A673 (cell line): ENCODE measurements at regions not wholly inside any gene's neighbourhood (a gene's known extent, or its start where the extent isn't known, plus 50 kb on each side); places are given as distances from the start of the nearest gene placed in this dataset.
"Not testable (repeated sequence)": the region's sequence is repeated elsewhere in the genome, so short reads cannot be mapped to it uniquely, and the experiment has no call there.

ENCODE experiments used
- BruUV-seq: library from RNA; stranded (reverse); fragments of 400-500 nt; replicated peaks from 2 replicates; lab custom pipeline; 2021; lab: Mats Ljungman, UMichigan
- CTCF ChIA-PET: fragments of 300-600 bp; sonication (Branson Sonifier 250); formaldehyde crosslinking; loops from one replicate; lab custom pipeline; 2022; ENCODE audit warnings: antibody characterized with exemption; lab: Charles Lee
- POLR2A ChIA-PET: fragments of 300-600 bp; sonication (Branson Sonifier 250); formaldehyde crosslinking; loops from one replicate; lab custom pipeline; 2022; ENCODE audit warnings: antibody characterized with exemption; ENCODE audit not compliant: low non-redundant PET; lab: Charles Lee
- DNase-seq: peaks from one replicate; pipeline ENCODE4 v3.0.0-alpha.2; 2015; ENCODE audit warnings: low spot score
- H3K27ac ChIP-seq: fragments of 200-600 bp; sonication (generic); 2 replicates; pipeline ENCODE4 v1.5.1; 2016; ENCODE audit warnings: mixed run types, low read depth, mild to moderate bottlenecking, mixed read lengths, antibody characterized with exemption, low read length; ENCODE audit not compliant: poor library complexity, severe bottlenecking
- H3K27me3 ChIP-seq: fragments of 200-600 bp; sonication (generic); replicated peaks from 2 replicates; pipeline ENCODE4 v1.6.1; 2017; ENCODE audit warnings: mixed run types, low read depth, mild to moderate bottlenecking, mixed read lengths, antibody characterized with exemption, low read length; ENCODE audit not compliant: insufficient read depth, poor library complexity
- H3K36me3 ChIP-seq: fragments of 200-600 bp; sonication (generic); 2 replicates; pipeline ENCODE4 v1.6.1; 2016; ENCODE audit warnings: mixed run types, mild to moderate bottlenecking, mixed read lengths, antibody characterized with exemption, low read length; ENCODE audit not compliant: insufficient read depth, poor library complexity, severe bottlenecking
- H3K4me1 ChIP-seq: fragments of 200-600 bp; sonication (generic); 2 replicates; pipeline ENCODE4 v1.6.1; 2017; ENCODE audit warnings: mixed run types, mild to moderate bottlenecking, mixed read lengths, antibody characterized with exemption, low read length; ENCODE audit not compliant: insufficient read depth, poor library complexity, severe bottlenecking
- H3K4me3 ChIP-seq: fragments of 200-600 bp; sonication (generic); 2 replicates; pipeline ENCODE4 v1.5.1; 2016; ENCODE audit warnings: low read depth, mixed run types, mild to moderate bottlenecking, mixed read lengths, low read length; ENCODE audit not compliant: poor library complexity, severe bottlenecking
- H3K9me3 ChIP-seq: fragments of 200-600 bp; sonication (generic); 2 replicates; pipeline ENCODE4 v1.6.1; 2016; ENCODE audit warnings: mixed run types, low read depth, mild to moderate bottlenecking, mixed read lengths, antibody characterized with exemption, low read length; ENCODE audit not compliant: poor library complexity, severe bottlenecking
- EZH2 ChIP-seq: fragments of 200-600 bp; sonication (generic); IDR thresholded peaks from 2 replicates; pipeline ENCODE4 v1.6.1; 2017; ENCODE audit warnings: borderline replicate concordance, low read depth, mild to moderate bottlenecking, mixed read lengths, antibody characterized with exemption, low read length; ENCODE audit not compliant: poor library complexity, severe bottlenecking
- intact Hi-C: fragments of 100-400 bp; cut with micrococcal nuclease; formaldehyde crosslinking; loops from one replicate; pipeline ENCODE4 v1.10.0; 2022; ENCODE audit not compliant: unreplicated experiment
- TF ChIP-seq, protein P1 (sequence below): fragments of 300-800, 200-600 bp; sonication (generic); conservative IDR thresholded peaks from 2 replicates; pipeline ENCODE4 v1.5.1; 2017; ENCODE audit warnings: low read depth, mild to moderate bottlenecking, antibody characterized with exemption, low read length, moderate library complexity, mixed read lengths

DNA sequence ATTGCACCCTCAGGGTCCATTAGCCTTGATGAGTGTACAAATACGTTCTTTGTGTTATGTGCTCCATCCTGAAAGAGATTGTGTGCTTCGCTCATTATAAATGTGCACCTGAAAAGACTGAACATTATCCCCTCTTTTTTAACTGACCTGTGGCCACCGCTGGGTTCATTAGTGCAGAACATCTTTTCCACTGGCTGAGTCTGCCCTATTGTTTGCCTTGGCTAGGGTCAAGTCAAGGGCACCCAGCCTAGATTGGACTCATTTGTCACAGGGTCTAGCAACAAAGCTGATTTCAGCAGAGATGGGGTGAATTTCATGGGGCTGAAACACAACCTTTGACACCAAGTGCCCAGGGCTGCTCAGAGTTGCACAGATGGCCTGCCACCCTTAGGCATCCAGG is 764.1 kb upstream of the ARRDC3 start:
- no peak overlapping the region for H3K27ac ChIP-seq
- BruUV-seq, result no TSS peak
- CTCF ChIA-PET, result no interaction called here

DNA sequence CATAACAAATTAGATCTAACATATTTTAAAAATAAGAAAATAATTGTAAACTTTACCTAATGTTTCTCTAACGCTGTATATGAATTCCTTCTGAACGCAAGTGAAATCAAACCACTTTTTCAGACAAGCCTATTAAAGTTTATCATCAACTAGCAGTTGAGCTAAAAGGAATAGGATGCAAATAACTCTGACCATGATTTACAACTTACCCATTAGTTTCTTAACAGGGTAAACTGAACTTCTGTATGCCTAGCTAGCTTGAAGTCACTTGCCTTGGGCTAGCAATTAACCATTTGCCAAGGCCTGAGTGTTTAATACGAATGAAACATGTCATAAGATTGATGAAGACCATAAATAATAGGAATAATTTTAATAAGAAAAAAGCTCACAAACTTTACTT is 762.7 kb upstream of the ARRDC3 start:
- no peak for DNase-seq
- H3K9me3 ChIP-seq, result no peaks in the 10 kb centered on the region
- H3K4me3 ChIP-seq, result no peak overlapping the region
- no peaks in the 10 kb centered on the region for H3K36me3 ChIP-seq
- POLR2A ChIA-PET, result no interaction called here
- H3K27me3 ChIP-seq, result no peaks in the 10 kb centered on the region
- H3K27ac ChIP-seq, result no peak overlapping the region
- intact Hi-C loops, result no loop called here
- no peaks in the 10 kb centered on the region for H3K4me1 ChIP-seq
- no TSS peak for BruUV-seq
- CTCF ChIA-PET, result no interaction called here
- TF ChIP-seq, protein P1, sequence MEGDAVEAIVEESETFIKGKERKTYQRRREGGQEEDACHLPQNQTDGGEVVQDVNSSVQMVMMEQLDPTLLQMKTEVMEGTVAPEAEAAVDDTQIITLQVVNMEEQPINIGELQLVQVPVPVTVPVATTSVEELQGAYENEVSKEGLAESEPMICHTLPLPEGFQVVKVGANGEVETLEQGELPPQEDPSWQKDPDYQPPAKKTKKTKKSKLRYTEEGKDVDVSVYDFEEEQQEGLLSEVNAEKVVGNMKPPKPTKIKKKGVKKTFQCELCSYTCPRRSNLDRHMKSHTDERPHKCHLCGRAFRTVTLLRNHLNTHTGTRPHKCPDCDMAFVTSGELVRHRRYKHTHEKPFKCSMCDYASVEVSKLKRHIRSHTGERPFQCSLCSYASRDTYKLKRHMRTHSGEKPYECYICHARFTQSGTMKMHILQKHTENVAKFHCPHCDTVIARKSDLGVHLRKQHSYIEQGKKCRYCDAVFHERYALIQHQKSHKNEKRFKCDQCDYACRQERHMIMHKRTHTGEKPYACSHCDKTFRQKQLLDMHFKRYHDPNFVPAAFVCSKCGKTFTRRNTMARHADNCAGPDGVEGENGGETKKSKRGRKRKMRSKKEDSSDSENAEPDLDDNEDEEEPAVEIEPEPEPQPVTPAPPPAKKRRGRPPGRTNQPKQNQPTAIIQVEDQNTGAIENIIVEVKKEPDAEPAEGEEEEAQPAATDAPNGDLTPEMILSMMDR, result no peak
- no peak for TF ChIP-seq EZH2

More for the DNA sequence above, 764.1 kb upstream of the ARRDC3 start:
- Histone ChIP-seq H3K27me3 (no peaks in the 10 kb centered on the region), H3K36me3 (no peaks in the 10 kb centered on the region), H3K4me3 (no peak overlapping the region), H3K9me3 (no peaks in the 10 kb centered on the region), H3K4me1 (no peaks in the 10 kb centered on the region)
- no peak for DNase-seq
- TF ChIP-seq EZH2, result no peak
- TF ChIP-seq, protein P1, result no peak
- POLR2A ChIA-PET, result no interaction called here
- intact Hi-C loops, result no loop called here

DNA sequence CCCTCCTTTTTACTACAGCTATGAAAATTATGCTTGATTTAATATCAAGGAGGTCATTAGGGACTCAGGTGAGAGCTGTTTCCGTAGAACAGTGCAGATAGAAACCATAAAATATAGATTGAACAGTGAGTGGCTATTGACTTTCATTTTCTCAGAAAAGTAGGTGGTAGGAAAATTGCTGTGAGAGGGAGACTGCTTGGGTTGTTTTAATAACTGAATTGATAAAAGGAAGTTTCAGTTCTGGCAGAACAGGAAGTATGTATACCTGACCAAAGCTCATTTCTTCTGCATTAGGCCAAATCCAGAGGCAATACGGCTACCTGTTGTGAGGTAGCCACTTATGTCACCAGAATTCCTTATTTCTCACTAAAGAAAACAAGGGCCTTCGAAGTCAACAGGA is 761.7 kb upstream of the ARRDC3 start:
- H3K36me3 ChIP-seq, result no peaks in the 10 kb centered on the region
- no peak overlapping the region for H3K4me3 ChIP-seq
- H3K9me3 ChIP-seq, result no peaks in the 10 kb centered on the region
- no peaks in the 10 kb centered on the region for H3K4me1 ChIP-seq
- TF ChIP-seq, protein P1, result no peak
- no peak for TF ChIP-seq EZH2
- intact Hi-C loops, result no loop called here
- no peaks in the 10 kb centered on the region for H3K27me3 ChIP-seq
- CTCF ChIA-PET, result no interaction called here
- no TSS peak for BruUV-seq
- DNase-seq, result no peak
- POLR2A ChIA-PET, result no interaction called here
- H3K27ac ChIP-seq, result no peak overlapping the region

DNA sequence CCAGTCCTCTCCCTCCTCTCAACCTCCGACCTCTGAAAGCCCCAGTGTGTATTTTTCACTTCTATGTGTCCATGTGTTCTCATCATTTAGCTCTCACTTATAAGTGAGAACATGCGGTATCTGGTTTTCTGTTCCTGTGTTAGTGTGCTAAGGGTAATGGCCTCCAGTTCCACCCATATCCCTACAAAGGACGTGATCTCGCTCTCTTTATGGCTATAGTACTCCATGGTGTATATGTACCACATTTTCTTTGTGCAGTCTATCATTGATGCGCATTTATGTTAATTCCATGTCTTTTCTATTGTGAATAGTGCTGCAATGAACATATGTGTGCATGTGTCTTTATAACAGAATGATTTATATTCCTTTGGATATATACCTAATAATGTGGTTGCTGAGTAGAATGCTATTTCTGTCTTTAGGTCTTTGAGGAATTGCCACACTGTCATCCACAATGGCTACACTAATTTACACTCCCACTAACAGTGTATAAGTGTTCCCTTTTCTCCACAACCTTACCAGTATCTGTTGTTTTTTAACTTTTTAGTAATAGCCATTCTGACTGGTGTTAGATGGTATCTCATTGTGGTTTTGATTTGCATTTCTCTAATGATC is 749.3 kb upstream of the ARRDC3 start:
- H3K9me3 ChIP-seq, CTCF ChIA-PET, H3K4me1 ChIP-seq, BruUV-seq, intact Hi-C loops, DNase-seq, H3K4me3 ChIP-seq, POLR2A ChIA-PET, H3K36me3 ChIP-seq, H3K27ac ChIP-seq, H3K27me3 ChIP-seq: not testable (repeated sequence)
